ENCODE measurements at regions not wholly inside any gene's neighbourhood (a gene's known extent, or its start where the extent isn't known, plus 50 kb on each side); places are given as distances from the start of the nearest gene placed in this dataset.

DNA sequence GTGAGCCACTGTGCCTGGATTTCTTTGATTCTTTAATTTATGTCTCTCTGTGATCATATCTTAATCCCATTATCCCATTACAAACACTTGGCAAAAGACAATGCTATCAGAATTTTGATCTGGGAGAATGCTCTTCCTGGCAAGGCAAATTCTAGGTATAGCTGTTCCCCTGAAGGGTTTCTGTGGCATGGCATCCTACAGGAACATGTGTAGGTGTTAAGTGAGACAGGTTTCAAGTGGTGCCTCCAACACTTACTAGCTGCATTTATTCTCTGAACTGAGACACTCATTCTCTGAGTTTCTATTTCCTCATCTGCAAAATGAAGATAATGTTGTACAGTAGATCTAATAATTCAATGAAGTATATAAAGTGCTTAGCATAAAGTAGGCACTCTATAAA is 87.1 kb upstream of the CTTNBP2 start:
- TF ChIP-seq EZH2phosphoT487 (IDR thresholded peaks at IDR 0.05; ENCODE audit: insufficient read depth, low read depth) (no peak), EZH2 (IDR thresholded peaks at IDR 0.05; ENCODE audit: insufficient read depth, poor library complexity, severe bottlenecking) (no peak)

Data from GM23248 (cell line).